ENCODE measurements at regions not wholly inside any gene's neighbourhood (a gene's known extent, or its start where the extent isn't known, plus 50 kb on each side); places are given as distances from the start of the nearest gene placed in this dataset.

DNA sequence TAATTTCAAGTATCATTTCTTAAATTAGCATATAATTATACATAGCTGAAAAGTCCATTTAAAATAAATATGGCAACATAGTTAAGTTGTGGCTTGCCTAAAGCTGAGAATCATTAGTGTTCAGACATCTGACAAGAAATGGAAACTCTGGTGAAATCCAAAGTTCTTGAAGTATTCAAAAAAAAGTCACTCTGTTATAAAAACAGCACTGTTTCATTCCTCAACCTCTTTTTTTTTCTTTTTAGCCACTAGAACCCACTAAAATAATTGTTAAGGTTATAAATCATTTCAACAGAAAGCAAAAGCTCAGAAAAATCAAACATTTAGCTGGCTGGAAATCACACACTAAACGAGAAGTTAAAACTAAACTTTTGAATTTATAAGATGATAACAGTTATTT is 476.7 kb downstream of the LTN1 start:
- TF ChIP-seq CTCF (IDR thresholded peaks at IDR 0.05; ENCODE audit: insufficient read depth, low read depth, low read length) (no peak), EZH2 (IDR thresholded peaks at IDR 0.05; ENCODE audit: insufficient read depth, low read length) (no peak)
